Dedifferentiated amniotic fluid mesenchymal stem cell (primary cell): ENCODE measurements at regions not wholly inside any gene's neighbourhood (a gene's known extent, or its start where the extent isn't known, plus 50 kb on each side); places are given as distances from the start of the nearest gene placed in this dataset.

Experiments
- DNase-seq: peaks from one replicate; pipeline ENCODE4 v3.0.0-alpha.2; 2016; ENCODE audit errors: extremely low spot score

DNA sequence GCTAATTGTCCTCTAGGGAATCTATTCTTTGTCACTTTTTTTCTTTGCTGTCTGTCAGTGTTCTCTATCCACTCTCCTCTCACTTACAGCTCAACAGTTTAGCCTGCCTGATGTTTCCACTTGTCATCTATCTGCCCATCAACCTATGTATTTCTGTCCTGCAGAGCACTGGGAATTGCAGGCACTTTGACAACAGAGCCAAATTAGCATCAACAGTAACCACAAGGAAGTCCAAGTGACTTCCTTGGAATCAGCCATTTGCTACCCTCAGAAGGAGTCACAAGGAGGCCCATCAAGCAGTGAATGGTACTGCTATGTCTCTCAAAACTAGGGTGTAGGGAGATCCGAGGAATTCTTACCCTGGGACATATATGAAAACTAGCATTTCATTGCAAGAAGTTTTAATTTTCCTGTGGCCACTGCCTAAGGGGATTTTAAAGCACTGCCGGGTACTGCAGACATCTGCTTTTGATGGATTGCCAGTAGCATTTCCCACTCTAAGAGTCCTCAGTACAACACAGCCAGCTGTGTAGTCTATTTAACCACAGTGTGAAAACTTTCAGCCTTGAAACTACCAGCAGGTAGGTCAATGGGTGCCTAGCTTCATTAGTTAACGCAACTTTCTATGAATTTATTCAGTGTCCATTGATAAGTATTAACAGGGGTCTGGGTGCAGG is 898.8 kb downstream of the NTRK3 start:
- DNase-seq, result no peak

DNA sequence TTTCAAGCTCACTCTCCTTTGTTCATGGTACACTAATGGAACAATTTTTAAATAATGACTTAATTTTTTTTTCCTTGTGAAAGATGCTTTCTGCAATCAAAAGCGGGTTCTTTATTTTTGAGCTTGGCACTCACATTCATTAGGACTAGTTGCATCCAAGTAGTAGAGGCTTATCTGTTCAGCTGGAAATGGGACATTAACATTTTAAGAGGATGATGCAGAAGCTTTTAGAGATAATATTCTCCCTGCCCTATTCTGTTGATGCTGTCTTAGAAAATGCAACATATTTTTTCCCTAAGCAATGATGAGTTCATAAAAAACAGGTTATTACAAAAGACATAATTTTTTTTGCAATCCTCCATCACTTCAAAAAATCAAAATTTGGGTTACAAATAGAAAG is 900.6 kb downstream of the NTRK3 start:
- no peak for DNase-seq

GRCh38 chr15:87354661-87355410 is 901.7 kb downstream of the NTRK3 start:
- DNase-seq, result peak; percentile 20

- no peak for DNase-seq
These were observed 907.4 kb downstream of the NTRK3 start for GRCh38 chr15:87349181-87349580.

DNA sequence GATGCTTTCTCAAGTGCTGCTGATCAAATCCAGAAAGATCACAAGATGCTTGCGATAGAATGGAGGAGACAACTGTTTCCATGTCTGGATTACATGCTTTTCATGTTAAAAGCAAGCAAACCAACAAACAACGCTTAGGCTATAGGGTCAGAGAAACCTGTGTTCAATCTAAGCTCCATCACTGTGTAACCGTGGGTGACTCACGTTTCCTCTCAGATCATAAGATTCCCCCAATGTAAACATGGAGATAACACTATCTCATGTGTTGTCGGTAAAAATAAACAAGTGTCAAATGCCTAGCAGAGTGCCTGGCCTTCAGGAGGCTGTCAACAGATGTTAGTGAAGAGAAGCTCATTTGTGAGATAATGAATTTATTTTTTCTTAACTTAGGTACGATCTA is 907.8 kb downstream of the NTRK3 start:
- no peak for DNase-seq

DNA sequence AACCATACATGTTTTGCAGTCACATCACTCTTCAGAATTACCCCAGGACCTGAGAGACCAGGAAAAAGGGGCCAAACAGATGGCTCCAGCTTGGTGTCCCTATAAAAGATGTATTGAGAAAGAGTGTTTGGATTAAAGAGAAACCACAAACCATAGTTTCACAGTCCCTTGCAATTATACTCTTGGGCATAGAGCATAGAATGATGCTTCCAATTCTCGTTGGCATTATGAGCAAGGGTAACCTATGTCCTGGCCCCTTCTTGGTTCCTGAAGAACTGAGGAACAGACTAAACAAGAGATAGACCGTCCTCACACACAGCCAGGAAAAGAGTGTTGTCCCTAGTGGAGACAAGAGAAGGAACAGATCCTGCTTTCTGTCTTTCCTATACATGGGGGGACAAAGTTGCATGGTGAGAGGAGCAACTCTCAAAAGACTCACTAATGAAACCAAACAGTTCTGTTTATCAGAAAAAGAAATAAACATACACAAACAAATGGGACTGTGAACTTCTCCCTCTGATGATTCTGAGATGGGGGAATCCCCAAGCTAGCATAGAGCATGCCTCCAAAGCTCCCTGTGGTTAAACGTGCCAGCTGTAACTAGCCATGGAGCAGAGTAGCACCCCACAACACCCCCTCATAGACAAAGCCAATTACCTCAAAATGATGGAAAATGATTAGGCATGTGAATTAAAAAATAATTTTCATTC is 908.6 kb downstream of the NTRK3 start:
- no peak for DNase-seq

GRCh38 chr15:87345961-87346360 is 910.6 kb downstream of the NTRK3 start:
- DNase-seq, result no peak

GRCh38 chr15:87343966-87344365 is 912.6 kb downstream of the NTRK3 start:
- no peak for DNase-seq

DNA sequence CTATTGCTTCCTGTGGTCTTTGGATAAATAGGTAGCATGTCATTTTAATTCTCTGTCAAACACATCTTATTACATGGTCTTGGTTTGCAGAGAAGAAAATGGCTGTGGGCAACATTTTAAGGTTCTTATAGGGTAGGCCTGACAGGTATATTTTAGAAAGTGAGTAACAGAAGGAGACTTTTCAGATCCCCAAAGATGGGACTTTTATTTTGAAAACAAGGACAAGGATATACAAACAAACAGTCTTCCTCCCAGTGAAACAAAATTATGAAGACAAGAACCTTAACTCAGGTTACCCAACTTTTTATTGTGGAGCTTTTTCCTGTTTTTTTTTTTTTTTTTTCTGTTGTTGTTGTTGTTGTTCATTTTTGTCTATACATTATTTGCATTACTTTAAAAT is 916.2 kb downstream of the NTRK3 start:
- no peak for DNase-seq

GRCh38 chr15:87326269-87326668 is 930.3 kb downstream of the NTRK3 start:
- DNase-seq, result no peak

DNA sequence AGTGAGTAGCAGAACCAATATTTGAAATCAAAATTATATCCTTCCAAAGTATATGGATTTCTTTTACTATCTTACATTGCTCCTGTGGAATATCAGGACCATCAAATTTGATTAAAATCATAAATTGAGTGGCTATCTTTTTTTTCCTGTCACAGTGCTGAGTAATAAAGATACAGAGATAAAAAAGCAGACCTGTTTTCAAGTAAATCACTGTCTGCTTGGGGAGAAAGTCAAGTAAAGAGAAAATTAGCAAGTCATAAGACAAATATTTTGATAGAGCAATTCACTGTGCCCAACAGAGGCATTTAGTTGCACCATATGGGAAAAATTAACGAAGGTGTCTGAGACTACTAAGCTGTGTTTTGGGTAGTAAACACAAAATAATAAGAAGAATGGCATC is 933.7 kb downstream of the NTRK3 start:
- DNase-seq, result no peak

- no peak for DNase-seq
These were observed 934.3 kb downstream of the NTRK3 start for GRCh38 chr15:87322265-87322664.

GRCh38 chr15:87317900-87318299 is 938.6 kb downstream of the NTRK3 start:
- DNase-seq, result no peak

DNA sequence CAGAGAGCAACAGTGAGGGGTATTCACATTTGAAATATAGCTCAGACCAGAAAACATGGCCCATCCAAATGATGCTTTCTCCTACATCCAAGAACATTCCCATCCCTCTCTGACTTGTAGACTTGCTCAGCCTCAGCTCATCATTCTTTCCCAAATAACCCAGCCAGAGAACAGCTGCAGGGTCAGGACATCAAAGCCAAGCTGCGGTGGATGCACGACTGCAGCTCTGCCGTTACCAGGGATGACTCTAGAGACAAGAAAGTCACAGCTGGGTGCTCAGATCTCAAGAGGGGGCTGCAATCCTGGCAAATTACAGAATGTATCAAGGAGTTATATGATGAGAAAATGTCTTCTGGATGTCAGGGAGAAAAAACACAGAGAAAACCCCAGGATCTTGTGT is 944.3 kb downstream of the NTRK3 start:
- DNase-seq, result no peak

DNA sequence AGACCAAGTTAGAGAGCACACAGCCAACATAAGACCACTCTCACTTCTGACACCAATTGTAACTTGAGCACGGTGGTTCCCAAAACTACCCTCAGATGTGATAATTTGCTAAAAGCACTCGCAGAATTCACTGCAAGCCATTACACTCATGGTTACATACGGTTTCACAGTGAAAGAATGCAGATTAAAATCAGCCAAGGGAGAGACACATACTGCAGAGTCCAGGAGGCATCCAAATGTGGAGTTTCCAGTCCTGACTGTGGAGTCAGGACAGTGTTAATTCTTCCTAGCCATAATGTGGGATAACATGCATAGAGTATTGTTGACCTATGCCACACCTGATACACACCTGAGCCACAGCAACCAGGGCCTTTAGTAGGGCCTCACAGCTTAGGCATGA is 956.4 kb downstream of the NTRK3 start:
- DNase-seq, result no peak

GRCh38 chr15:87294854-87295253 is 961.7 kb downstream of the NTRK3 start:
- no peak for DNase-seq

DNA sequence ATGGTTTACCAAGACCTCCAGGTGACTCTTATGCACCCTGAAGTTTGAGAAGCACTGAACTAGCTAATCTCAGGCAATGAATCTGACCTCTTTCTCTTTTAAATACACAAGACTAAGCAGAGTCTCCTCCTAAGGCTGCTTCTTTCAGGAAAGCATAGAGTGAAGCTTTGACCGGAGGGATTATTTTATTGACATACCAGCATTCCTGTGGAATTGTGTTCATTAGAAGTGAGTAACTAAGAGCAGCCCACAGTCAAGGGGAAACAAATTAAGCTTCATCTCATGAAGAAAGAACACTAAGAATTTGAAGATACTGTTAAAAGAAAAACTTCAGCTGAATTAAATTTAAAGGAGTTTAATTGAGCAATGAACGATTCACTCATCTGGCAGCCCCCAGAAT is 963.5 kb downstream of the NTRK3 start:
- DNase-seq, result no peak

GRCh38 chr15:87287156-87287555 is 969.4 kb downstream of the NTRK3 start:
- peak; percentile 69 for DNase-seq

DNA sequence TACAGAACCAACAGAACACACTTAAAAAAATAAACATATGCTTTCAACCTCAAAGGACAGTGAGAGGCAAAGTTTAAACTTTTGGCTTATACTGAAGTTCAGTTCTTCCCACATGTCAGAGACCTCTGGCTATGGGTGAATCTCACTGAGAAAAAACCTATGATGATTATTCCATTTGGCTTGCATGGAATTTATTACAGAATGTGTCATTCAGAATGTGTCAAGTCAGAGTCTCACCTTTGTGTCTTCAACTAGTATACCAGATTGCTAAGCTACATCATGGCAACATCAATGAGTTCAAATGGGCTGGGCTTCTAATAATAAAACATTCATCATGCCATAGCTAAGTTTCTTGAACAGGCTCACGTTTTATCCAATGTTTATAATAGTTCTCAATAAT is 987.0 kb downstream of the NTRK3 start:
- DNase-seq, result no peak

- no peak for DNase-seq
These were observed 987.9 kb downstream of the NTRK3 start for GRCh38 chr15:87268675-87269074.

DNA sequence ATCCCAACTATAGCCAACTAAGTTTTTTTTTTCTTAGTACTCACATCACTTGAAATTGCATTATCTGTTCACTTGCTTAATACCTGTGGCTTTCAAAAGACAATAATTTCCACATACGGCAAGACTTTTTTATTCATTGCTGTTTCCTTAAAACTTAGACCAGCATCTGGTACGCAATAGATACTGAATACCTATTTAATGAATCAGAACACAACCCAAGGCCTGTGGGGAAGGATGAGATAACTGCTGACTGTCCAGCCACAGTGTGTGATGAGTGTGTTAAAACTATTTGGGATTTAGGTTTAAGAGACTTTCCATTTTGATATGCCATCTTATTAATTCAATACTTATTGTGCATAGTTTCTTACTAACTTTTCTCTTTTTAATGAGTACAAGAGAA is 988.7 kb downstream of the NTRK3 start:
- no peak for DNase-seq

DNA sequence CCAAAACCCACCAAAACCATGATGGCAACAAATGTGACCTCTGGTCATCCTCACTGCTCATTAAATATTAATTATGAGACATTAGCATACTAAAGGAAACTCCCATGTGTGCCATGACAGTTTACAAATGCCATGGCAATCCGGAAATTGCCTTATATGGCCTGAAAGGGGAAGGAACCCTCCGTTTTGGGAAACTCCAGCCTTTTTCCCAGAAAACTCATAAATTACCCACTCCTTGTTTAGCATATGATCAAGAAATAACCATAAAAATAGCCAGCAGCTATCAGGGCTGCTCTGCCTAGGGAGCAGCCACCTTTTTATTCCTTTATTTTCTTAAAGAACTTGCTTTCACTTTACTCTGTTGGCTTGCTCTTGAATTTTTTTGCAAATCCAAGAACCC is 992.7 kb downstream of the NTRK3 start:
- no peak for DNase-seq

GRCh38 chr15:87263296-87263695 is 993.2 kb downstream of the NTRK3 start:
- DNase-seq, result no peak
